ENCODE measurements at regions not wholly inside any gene's neighbourhood (a gene's known extent, or its start where the extent isn't known, plus 50 kb on each side); places are given as distances from the start of the nearest gene placed in this dataset.
"Not testable (repeated sequence)": the region's sequence is repeated elsewhere in the genome, so short reads cannot be mapped to it uniquely, and the experiment has no call there.

DNA sequence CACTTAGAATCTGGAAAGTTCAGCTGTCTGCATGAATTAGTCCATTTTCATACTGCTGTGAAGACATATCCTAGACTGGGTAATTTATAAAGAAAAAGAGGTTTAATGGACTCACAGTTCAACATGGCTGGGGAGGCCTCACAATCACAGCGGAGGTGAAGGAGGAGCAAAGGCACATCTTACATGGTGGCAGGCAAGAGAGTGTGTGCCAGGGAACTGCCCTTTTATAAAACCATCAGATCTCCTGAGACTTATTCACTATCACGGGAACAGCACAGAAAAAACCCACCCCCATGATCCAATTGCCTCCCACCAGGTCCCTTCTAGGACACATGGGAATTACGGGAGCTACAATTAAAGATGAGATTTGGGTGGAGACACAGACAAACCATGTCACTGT, 71.1 kb upstream of the ID2 start:
- not testable (repeated sequence) for H3K18ac ChIP-seq (ENCODE audit: low read length); H3K36me3 ChIP-seq (replicated peaks in 1 of 2; ENCODE audit: control insufficient read depth in 2 of 2, insufficient read depth in 2 of 2, low read length in 2 of 2); H3K4me3 ChIP-seq (ENCODE audit: low read length in 2 of 2); H3K23ac ChIP-seq (ENCODE audit: low read depth, low read length, poor library complexity); H2BK120ac ChIP-seq (ENCODE audit: low read depth, low read length); H2AK5ac ChIP-seq (ENCODE audit: low read depth, low read length); H3K9ac ChIP-seq (ENCODE audit: low read depth, low read length, poor library complexity); H3K14ac ChIP-seq (ENCODE audit: low read length); H2BK5ac ChIP-seq (ENCODE audit: low read length); H3K9me3 ChIP-seq (replicated peaks in 1 of 2; ENCODE audit: control insufficient read depth in 2 of 2, insufficient read depth in 1 of 2, low read depth in 1 of 2, low read length in 2 of 2); H3K4me1 ChIP-seq (ENCODE audit: control insufficient read depth in 2 of 2, insufficient read depth in 1 of 2, low read depth in 1 of 2, low read length in 2 of 2); DNase-seq (ENCODE audit: low spot score); H2BK15ac ChIP-seq (ENCODE audit: low read length); H3K4ac ChIP-seq (ENCODE audit: low read length); H3K4me2 ChIP-seq (ENCODE audit: insufficient read depth, low read length, poor library complexity, severe bottlenecking); H2AFZ ChIP-seq (ENCODE audit: low read length); H2BK12ac ChIP-seq (ENCODE audit: low read length); H3K27ac ChIP-seq (replicated peaks; ENCODE audit: low read length); H3K27me3 ChIP-seq (ENCODE audit: control insufficient read depth in 3 of 3, insufficient read depth in 3 of 3, low read depth in 1 of 3, low read length in 3 of 3); H4K8ac ChIP-seq (ENCODE audit: low read depth, low read length); H4K91ac ChIP-seq (ENCODE audit: low read depth, low read length, poor library complexity); H3K79me1 ChIP-seq (ENCODE audit: low read depth, low read length)
- WGBS, 2 donors (ENCODE audit: extremely low coverage in 2 of 2, insufficient read length in 2 of 2, insufficient replicate concordance in 1 of 2): no CpG with 5 or more reads among the region's 3 CpGs

DNA sequence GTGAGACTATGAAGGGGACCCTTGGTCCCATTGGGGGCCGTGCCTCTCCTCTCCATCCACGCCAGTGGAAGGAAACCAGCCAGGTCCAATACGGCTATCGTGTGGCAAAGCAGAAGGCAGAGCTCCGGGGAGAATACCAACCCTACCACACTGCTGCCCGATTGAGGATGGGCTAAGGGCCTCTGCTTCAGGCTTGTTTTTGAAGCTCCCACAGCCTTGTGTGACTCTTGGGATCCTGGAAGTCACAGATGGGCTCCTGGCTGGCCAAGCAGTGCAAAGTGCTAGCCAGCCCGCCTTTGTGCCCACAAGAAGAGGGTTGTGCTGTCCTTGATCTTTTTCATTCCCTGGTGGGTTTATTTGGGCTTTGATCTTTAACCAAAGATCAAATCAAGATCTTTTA, 70.6 kb upstream of the ID2 start:
- no peak overlapping the region for H2BK120ac ChIP-seq (ENCODE audit: low read depth, low read length)
- DNase-seq (ENCODE audit: low spot score): no peak
- H2BK15ac ChIP-seq (ENCODE audit: low read length): no peak overlapping the region
- H3K4ac ChIP-seq (ENCODE audit: low read length): no peak overlapping the region
- H3K23ac ChIP-seq (ENCODE audit: low read depth, low read length, poor library complexity): no peak overlapping the region
- H3K9me3 ChIP-seq (replicated peaks in 1 of 2; ENCODE audit: control insufficient read depth in 2 of 2, insufficient read depth in 1 of 2, low read depth in 1 of 2, low read length in 2 of 2): peaks cover 0 to 4% of the 10 kb centered on the region in 2 donors
- H2AK5ac ChIP-seq (ENCODE audit: low read depth, low read length): no peak overlapping the region
- H4K91ac ChIP-seq (ENCODE audit: low read depth, low read length, poor library complexity): no peak overlapping the region
- no peaks in the 10 kb centered on the region for H3K36me3 ChIP-seq (replicated peaks in 1 of 2; ENCODE audit: control insufficient read depth in 2 of 2, insufficient read depth in 2 of 2, low read length in 2 of 2)
- no peak overlapping the region for H3K9ac ChIP-seq (ENCODE audit: low read depth, low read length, poor library complexity)
- no peak overlapping the region for H4K8ac ChIP-seq (ENCODE audit: low read depth, low read length)
- H3K27ac ChIP-seq (replicated peaks; ENCODE audit: low read length): no peak overlapping the region
- H2BK12ac ChIP-seq (ENCODE audit: low read length): no peak overlapping the region
- WGBS, 2 donors (ENCODE audit: extremely low coverage in 2 of 2, insufficient read length in 2 of 2, insufficient replicate concordance in 1 of 2): no CpG with 5 or more reads among the region's 7 CpGs
- no peak overlapping the region for H3K14ac ChIP-seq (ENCODE audit: low read length)
- H2AFZ ChIP-seq (ENCODE audit: low read length): no peak overlapping the region
- H2BK5ac ChIP-seq (ENCODE audit: low read length): no peak overlapping the region
- H3K4me1 ChIP-seq (ENCODE audit: control insufficient read depth in 2 of 2, insufficient read depth in 1 of 2, low read depth in 1 of 2, low read length in 2 of 2): no peaks in the 10 kb centered on the region
- H3K4me2 ChIP-seq (ENCODE audit: insufficient read depth, low read length, poor library complexity, severe bottlenecking): no peak overlapping the region
- peaks cover 0 to 2% (median 0%) of the 10 kb centered on the region in 3 experiments for H3K27me3 ChIP-seq (ENCODE audit: control insufficient read depth in 3 of 3, insufficient read depth in 3 of 3, low read depth in 1 of 3, low read length in 3 of 3)
- no peak overlapping the region for H3K18ac ChIP-seq (ENCODE audit: low read length)
- no peak overlapping the region for H3K4me3 ChIP-seq (ENCODE audit: low read length in 2 of 2)
- no peaks in the 10 kb centered on the region for H3K79me1 ChIP-seq (ENCODE audit: low read depth, low read length)

GRCh38 chr2:8611700-8612099, 70.2 kb upstream of the ID2 start:
- Histone ChIP-seq H3K23ac (ENCODE audit: low read depth, low read length, poor library complexity) (no peak overlapping the region), H3K9ac (ENCODE audit: low read depth, low read length, poor library complexity) (no peak overlapping the region), H3K9me3 (replicated peaks in 1 of 2; ENCODE audit: control insufficient read depth in 2 of 2, insufficient read depth in 1 of 2, low read depth in 1 of 2, low read length in 2 of 2) (peaks cover 0 to 4% of the 10 kb centered on the region in 2 donors), H2AFZ (ENCODE audit: low read length) (no peak overlapping the region), H3K36me3 (replicated peaks in 1 of 2; ENCODE audit: control insufficient read depth in 2 of 2, insufficient read depth in 2 of 2, low read length in 2 of 2) (no peaks in the 10 kb centered on the region), H3K4me1 (ENCODE audit: control insufficient read depth in 2 of 2, insufficient read depth in 1 of 2, low read depth in 1 of 2, low read length in 2 of 2) (no peaks in the 10 kb centered on the region), H3K27ac (replicated peaks; ENCODE audit: low read length) (no peak overlapping the region), H3K4me2 (ENCODE audit: insufficient read depth, low read length, poor library complexity, severe bottlenecking) (no peak overlapping the region), H4K91ac (ENCODE audit: low read depth, low read length, poor library complexity) (no peak overlapping the region), H4K8ac (ENCODE audit: low read depth, low read length) (no peak overlapping the region), H3K18ac (ENCODE audit: low read length) (no peak overlapping the region), H3K14ac (ENCODE audit: low read length) (no peak overlapping the region), H2AK5ac (ENCODE audit: low read depth, low read length) (no peak overlapping the region), H2BK15ac (ENCODE audit: low read length) (no peak overlapping the region), H3K79me1 (ENCODE audit: low read depth, low read length) (no peaks in the 10 kb centered on the region), H2BK120ac (ENCODE audit: low read depth, low read length) (no peak overlapping the region), H3K27me3 (ENCODE audit: control insufficient read depth in 3 of 3, insufficient read depth in 3 of 3, low read depth in 1 of 3, low read length in 3 of 3) (peaks cover 0 to 2% (median 0%) of the 10 kb centered on the region in 3 experiments), H3K4me3 (ENCODE audit: low read length in 2 of 2) (no peak overlapping the region), H2BK12ac (ENCODE audit: low read length) (no peak overlapping the region), H3K4ac (ENCODE audit: low read length) (no peak overlapping the region), H2BK5ac (ENCODE audit: low read length) (no peak overlapping the region)
- no CpG with 5 or more reads among the region's 11 CpGs for WGBS, 2 donors (ENCODE audit: extremely low coverage in 2 of 2, insufficient read length in 2 of 2, insufficient replicate concordance in 1 of 2)
- DNase-seq (ENCODE audit: low spot score): no peak

DNA sequence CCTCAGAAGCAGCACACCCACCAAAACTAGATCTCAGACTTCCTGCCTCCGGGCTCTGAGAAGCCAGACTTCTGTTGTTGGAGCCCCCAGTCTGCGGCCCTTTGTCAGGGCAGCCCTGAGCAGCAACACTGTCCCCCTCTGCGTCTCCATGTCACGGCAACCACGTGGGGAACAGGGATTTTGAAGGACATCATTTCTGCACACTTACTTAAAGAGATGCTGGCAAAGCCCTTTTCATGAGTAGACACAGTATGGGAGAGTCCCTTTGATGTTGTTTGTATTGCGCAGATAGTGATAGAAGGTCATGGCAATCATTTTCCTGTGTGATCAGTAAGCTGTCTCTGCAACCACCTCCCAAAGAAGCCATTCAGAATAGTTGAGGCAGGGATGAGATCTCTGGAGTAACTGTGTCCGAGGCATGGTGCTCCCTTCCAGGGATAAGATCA, 69.1 kb upstream of the ID2 start:
- no CpG with 5 or more reads among the region's 7 CpGs for WGBS, 2 donors (ENCODE audit: extremely low coverage in 2 of 2, insufficient read length in 2 of 2, insufficient replicate concordance in 1 of 2)
- no peak overlapping the region for H3K23ac ChIP-seq (ENCODE audit: low read depth, low read length, poor library complexity)
- no peak overlapping the region for H3K18ac ChIP-seq (ENCODE audit: low read length)
- H2BK5ac ChIP-seq (ENCODE audit: low read length): no peak overlapping the region
- H2BK12ac ChIP-seq (ENCODE audit: low read length): no peak overlapping the region
- H3K4me2 ChIP-seq (ENCODE audit: insufficient read depth, low read length, poor library complexity, severe bottlenecking): no peak overlapping the region
- no peak overlapping the region for H3K14ac ChIP-seq (ENCODE audit: low read length)
- no peak for DNase-seq (ENCODE audit: low spot score)
- H3K79me1 ChIP-seq (ENCODE audit: low read depth, low read length): no peaks in the 10 kb centered on the region
- H2BK120ac ChIP-seq (ENCODE audit: low read depth, low read length): no peak overlapping the region
- H3K9ac ChIP-seq (ENCODE audit: low read depth, low read length, poor library complexity): no peak overlapping the region
- H3K4me3 ChIP-seq (ENCODE audit: low read length in 2 of 2): no peak overlapping the region
- H3K9me3 ChIP-seq (replicated peaks in 1 of 2; ENCODE audit: control insufficient read depth in 2 of 2, insufficient read depth in 1 of 2, low read depth in 1 of 2, low read length in 2 of 2): peaks cover 0 to 4% of the 10 kb centered on the region in 2 donors
- no peaks in the 10 kb centered on the region for H3K36me3 ChIP-seq (replicated peaks in 1 of 2; ENCODE audit: control insufficient read depth in 2 of 2, insufficient read depth in 2 of 2, low read length in 2 of 2)
- no peak overlapping the region for H2AK5ac ChIP-seq (ENCODE audit: low read depth, low read length)
- no peaks in the 10 kb centered on the region for H3K4me1 ChIP-seq (ENCODE audit: control insufficient read depth in 2 of 2, insufficient read depth in 1 of 2, low read depth in 1 of 2, low read length in 2 of 2)
- H4K91ac ChIP-seq (ENCODE audit: low read depth, low read length, poor library complexity): no peak overlapping the region
- no peak overlapping the region for H3K4ac ChIP-seq (ENCODE audit: low read length)
- H3K27ac ChIP-seq (replicated peaks; ENCODE audit: low read length): no peak overlapping the region
- no peak overlapping the region for H2AFZ ChIP-seq (ENCODE audit: low read length)
- H2BK15ac ChIP-seq (ENCODE audit: low read length): no peak overlapping the region
- peaks cover 0 to 2% (median 0%) of the 10 kb centered on the region in 3 experiments for H3K27me3 ChIP-seq (ENCODE audit: control insufficient read depth in 3 of 3, insufficient read depth in 3 of 3, low read depth in 1 of 3, low read length in 3 of 3)
- H4K8ac ChIP-seq (ENCODE audit: low read depth, low read length): no peak overlapping the region

Measured in neuronal stem cell (in vitro differentiated cells).